Colon (tissue), 2 donors: ENCODE measurements at regions not wholly inside any gene's neighbourhood (a gene's known extent, or its start where the extent isn't known, plus 50 kb on each side); places are given as distances from the start of the nearest gene placed in this dataset.

Source experiments
- FAIRE-seq: peaks from 2 replicates; lab custom pipeline; 2012; peaks lifted over from hg19 to GRCh38; lab: Jason Lieb, UNC
- donor health status: control.
- donor health status: control.

DNA sequence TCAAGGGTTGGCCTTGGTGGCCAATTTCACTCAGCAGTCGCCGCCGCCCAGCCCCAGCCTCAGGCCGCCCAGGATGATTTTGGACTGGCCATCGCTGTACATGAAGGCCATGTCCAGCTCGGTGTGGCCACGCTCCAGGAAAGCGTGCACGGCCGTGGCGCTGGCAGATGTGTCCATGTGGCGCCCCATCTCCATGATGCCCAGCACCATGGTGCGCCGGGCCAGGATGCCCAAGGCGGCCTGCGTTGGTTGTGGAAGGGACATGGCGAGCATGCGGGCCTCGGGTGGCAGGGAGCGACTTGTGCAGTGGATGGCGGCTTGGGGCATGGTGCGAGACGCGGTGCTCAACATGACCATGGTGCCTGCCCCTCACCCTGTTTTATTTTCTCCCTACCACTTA is 55.4 kb downstream of the ZCCHC12 start:
- no peak for FAIRE-seq

DNA sequence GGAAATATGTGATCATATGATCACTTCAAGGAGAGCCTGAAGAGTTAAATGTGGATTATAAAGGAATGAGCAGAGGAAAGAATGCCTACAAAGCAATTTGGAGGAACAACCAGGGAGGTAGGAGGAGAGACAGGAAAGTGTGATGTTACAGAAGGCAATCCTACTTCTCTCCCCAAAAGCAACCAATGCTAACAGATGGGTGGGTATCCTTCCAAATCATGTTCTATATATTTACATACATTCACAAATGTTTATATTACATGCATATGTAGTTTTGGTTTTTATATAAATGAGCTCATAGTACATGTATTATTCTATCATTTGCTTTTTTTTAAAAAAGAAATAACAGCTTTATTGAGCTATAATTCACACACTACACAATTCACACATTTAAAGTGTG is 56.0 kb downstream of the ZCCHC12 start:
- FAIRE-seq, result no peak

DNA sequence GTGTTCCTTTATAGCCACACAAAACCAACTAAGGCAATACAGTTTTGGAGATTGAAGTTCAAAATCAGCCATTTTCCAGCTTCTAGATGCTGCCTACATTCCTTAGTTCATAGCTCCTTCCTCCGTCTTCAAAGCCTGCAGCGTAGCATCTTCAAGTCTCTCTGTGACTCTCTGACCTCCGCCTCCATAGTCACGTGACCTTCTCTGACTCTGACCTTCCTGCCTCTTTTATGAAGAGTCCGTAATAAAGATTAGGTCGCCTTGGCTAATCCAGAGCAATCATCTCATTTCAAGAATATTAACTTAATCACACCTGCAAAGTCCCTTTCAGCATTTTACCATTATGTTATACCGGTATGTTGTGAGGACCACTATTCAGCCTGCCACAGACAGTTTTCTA is 60.4 kb downstream of the ZCCHC12 start:
- peak; percentile 41 for FAIRE-seq

DNA sequence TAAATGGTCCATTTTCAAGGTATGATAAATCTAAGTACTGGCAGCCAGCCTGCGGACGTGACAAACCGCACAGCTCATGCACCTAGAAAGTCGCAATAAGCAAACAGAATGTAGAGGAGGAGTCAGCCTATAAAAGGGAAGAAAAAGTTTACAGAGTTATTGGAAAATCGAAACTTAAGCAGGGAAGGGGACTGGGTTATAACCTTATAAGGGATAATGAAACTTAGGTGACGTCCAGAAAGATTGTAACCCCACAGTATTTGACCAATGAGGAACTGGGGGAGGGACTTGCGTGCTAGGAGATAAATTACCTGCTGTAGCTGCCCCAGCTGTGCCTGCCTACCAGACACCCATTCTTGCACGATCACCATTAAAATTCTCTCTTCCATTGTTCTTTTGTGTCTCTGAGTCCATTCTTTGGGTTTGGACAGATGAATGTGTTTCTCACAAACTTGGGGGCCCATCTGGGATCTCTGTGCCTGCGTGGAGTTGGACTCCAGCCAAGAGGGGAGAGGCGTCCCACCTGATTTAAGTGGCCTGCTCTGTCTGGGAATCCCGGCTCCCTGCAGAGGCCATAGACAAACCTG is 61.0 kb downstream of the ZCCHC12 start:
- no peak for FAIRE-seq

DNA sequence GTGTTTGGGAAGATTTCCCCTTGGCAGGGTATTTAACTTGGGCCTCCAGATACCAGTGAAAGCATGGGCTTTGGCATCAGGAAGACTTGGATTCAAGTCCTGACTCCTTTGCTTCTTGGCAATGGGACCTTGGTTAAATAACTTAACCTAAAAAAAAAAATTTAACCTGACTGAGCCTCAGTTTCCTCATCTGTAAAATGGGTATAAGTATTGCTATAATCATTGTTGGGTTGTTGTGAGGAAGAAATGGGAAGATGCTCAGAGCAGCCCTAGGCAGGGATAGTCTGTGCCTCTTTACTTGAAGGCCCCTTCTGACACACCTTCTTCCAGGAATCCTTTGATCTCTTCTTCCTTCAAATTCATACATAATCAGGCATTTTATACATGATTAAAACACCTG is 70.3 kb downstream of the ZCCHC12 start:
- no peak for FAIRE-seq

DNA sequence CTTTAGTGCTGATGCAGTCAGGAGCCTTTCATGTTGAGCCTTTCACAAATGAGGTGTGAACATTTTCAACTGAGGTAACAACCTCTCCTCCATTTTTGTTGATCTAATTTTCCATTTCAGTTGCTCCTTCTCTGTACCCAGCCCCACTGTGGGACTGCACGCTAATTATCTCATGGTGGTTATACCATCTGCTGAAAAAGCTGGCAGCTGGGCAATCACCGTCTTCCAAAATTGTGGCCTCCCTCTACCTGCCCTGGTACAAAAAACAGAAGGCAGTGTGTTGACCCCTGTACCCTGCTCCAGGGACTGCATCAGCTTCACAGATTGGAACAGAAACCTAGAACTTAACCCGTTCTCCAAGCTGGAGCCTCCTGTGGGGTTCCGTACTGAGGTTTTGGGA is 72.4 kb upstream of the LONRF3 start:
- no peak for FAIRE-seq

DNA sequence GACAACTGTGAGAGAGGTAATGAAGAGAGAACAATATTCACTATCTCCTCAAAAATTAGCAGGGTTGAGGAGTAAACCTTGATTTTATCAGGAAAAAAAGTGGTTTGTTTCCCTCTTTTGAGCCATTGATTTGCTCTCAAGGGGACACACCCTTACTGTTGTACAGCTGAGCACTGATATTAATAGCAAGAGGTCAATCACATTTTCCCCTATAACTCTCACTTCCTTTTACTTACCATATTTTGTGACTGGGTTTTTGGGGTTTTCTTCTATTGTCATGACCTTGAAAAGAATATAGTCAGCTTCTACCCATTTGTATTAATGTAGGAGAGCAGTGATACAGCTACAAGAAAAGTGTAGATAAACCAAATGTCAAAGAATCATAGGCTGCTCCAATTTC is 70.2 kb upstream of the LONRF3 start:
- FAIRE-seq, result no peak

DNA sequence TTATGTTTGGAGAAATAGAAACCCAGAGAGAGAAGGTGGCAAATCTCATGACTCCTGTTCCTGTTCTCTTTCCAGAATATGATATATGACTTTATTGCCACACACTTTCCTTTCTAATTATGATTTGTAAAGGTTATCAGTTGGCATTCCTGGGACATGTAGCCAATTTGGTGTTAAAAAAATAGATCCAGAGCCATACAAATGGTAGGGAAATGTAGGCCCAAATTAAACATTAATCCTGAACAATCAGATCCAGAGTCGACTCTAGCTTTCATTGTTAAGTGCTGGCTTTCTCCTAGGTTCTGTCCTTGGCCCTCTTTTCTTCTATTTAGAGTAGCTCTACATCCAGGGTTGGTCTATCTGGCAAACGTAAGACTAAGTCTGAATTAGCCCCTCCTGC is 69.8 kb upstream of the LONRF3 start:
- FAIRE-seq, result no peak
